ENCODE measurements at regions not wholly inside any gene's neighbourhood (a gene's known extent, or its start where the extent isn't known, plus 50 kb on each side); places are given as distances from the start of the nearest gene placed in this dataset.

DNA sequence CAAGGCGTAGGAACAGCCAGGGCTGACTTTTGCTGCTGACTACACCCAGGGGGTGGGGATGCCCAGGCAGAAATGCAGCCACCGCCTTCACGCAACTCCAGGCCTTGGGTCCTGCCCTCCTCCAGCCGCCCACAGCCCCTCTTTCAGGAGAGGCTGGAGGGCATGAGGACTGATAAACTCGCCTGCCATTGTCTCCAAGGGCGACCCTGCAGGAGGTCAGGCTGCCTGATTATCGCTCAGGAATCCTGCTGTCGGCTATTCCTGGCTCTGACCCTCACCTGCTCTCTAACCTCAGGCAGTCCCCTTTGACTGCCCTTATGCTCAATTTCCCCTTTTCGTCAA lies 62.0 kb upstream of the HDDC2 start:
- no CpG with 5 or more reads among the region's 9 CpGs for WGBS, 2 experiments (ENCODE audit: extremely low coverage in 2 of 2, insufficient read length in 1 of 2)
- dilution Hi-C loops (cut with HindIII; ENCODE audit: low sequenced_read_pairs, unreplicated experiment) (no loop called here), intact Hi-C loops (cut with micrococcal nuclease) (loop anchor here (5.0 kb wide), 1 partner anchor 384 kb away; the partner anchor contains the start of gene HEY2), in situ Hi-C loops (cut with MboI; ENCODE audit: low sequenced_read_pairs) (no loop called here)
- peaks cover 2% of the 10 kb centered on the region; the same call in 1 of the 2 replicates for H3K4me1 ChIP-seq (ENCODE audit: control insufficient read depth, insufficient read depth, low read length)
- H3K36me3 ChIP-seq (ENCODE audit: control insufficient read depth, insufficient read depth, low read length) = no peaks in the 10 kb centered on the region
- no peak overlapping the region for H2BK15ac ChIP-seq (ENCODE audit: low read depth, low read length)
- no peak for TF ChIP-seq CHD1 (IDR thresholded peaks at IDR 0.05; ENCODE audit: low read depth, low read length)
- TF ChIP-seq RFX5 (IDR thresholded peaks at IDR 0.05; ENCODE audit: low read depth, low read length) = no peak
- TF ChIP-seq MXI1 (IDR thresholded peaks at IDR 0.05; ENCODE audit: borderline replicate concordance, low read depth, low read length) = no peak
- no peak for TF ChIP-seq SMC3 (IDR thresholded peaks at IDR 0.05; ENCODE audit: low read depth, low read length)
- TF ChIP-seq, protein P1, sequence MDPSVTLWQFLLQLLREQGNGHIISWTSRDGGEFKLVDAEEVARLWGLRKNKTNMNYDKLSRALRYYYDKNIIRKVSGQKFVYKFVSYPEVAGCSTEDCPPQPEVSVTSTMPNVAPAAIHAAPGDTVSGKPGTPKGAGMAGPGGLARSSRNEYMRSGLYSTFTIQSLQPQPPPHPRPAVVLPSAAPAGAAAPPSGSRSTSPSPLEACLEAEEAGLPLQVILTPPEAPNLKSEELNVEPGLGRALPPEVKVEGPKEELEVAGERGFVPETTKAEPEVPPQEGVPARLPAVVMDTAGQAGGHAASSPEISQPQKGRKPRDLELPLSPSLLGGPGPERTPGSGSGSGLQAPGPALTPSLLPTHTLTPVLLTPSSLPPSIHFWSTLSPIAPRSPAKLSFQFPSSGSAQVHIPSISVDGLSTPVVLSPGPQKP (IDR thresholded peaks at IDR 0.05; ENCODE audit: borderline replicate concordance, low read depth, low read length) = no peak
- TF ChIP-seq CEBPB (IDR thresholded peaks at IDR 0.05; ENCODE audit: low read depth, low read length) = no peak
- TF ChIP-seq MAFK (IDR thresholded peaks at IDR 0.05; ENCODE audit: low read depth, low read length) = no peak
- no peak for TF ChIP-seq MAZ (IDR thresholded peaks at IDR 0.05; ENCODE audit: borderline replicate concordance, low read depth, low read length)
- no peak for TF ChIP-seq NFE2L2 (IDR thresholded peaks at IDR 0.05; ENCODE audit: low read depth, low read length)
- no peak for TF ChIP-seq BHLHE40 (IDR thresholded peaks at IDR 0.05; ENCODE audit: low read depth, low read length)
- no peak for TF ChIP-seq RAD21 (IDR thresholded peaks at IDR 0.05; ENCODE audit: low read length)
- TF ChIP-seq, protein P2, sequence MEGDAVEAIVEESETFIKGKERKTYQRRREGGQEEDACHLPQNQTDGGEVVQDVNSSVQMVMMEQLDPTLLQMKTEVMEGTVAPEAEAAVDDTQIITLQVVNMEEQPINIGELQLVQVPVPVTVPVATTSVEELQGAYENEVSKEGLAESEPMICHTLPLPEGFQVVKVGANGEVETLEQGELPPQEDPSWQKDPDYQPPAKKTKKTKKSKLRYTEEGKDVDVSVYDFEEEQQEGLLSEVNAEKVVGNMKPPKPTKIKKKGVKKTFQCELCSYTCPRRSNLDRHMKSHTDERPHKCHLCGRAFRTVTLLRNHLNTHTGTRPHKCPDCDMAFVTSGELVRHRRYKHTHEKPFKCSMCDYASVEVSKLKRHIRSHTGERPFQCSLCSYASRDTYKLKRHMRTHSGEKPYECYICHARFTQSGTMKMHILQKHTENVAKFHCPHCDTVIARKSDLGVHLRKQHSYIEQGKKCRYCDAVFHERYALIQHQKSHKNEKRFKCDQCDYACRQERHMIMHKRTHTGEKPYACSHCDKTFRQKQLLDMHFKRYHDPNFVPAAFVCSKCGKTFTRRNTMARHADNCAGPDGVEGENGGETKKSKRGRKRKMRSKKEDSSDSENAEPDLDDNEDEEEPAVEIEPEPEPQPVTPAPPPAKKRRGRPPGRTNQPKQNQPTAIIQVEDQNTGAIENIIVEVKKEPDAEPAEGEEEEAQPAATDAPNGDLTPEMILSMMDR (conservative IDR thresholded peaks at IDR 0.05; ENCODE audit: low read depth, low read length) = no peak
- TF ChIP-seq FOS (IDR thresholded peaks at IDR 0.05; ENCODE audit: low read depth, low read length) = no peak
- no peak for TF ChIP-seq POLR2A (IDR thresholded peaks at IDR 0.05; ENCODE audit: low read depth, low read length)
- TF ChIP-seq, protein P3, sequence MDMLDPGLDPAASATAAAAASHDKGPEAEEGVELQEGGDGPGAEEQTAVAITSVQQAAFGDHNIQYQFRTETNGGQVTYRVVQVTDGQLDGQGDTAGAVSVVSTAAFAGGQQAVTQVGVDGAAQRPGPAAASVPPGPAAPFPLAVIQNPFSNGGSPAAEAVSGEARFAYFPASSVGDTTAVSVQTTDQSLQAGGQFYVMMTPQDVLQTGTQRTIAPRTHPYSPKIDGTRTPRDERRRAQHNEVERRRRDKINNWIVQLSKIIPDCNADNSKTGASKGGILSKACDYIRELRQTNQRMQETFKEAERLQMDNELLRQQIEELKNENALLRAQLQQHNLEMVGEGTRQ (IDR thresholded peaks at IDR 0.05; ENCODE audit: low read depth, low read length) = no peak
- TF ChIP-seq RCOR1 (IDR thresholded peaks at IDR 0.05; ENCODE audit: insufficient replicate concordance, low read length) = no peak
- H3K27me3 ChIP-seq (ENCODE audit: control insufficient read depth, insufficient read depth, low read length) = peaks cover 30% of the 10 kb centered on the region
- H3K9me1 ChIP-seq (ENCODE audit: insufficient read depth, low read length) = no peaks in the 10 kb centered on the region
- no peaks in the 10 kb centered on the region for H4K20me1 ChIP-seq (ENCODE audit: insufficient read depth, low read length)
- no peaks in the 10 kb centered on the region for H3K79me1 ChIP-seq (ENCODE audit: low read depth in 1 of 2, low read length in 2 of 2)
- H3K18ac ChIP-seq (ENCODE audit: low read depth, low read length) = no peak overlapping the region
- no peak overlapping the region for H3K56ac ChIP-seq (ENCODE audit: extremely low read depth, insufficient read depth, low read length)
- POLR2A ChIA-PET (ENCODE audit: unreplicated experiment) = no interaction called here
- H2BK5ac ChIP-seq (ENCODE audit: low read depth, low read length, poor library complexity, severe bottlenecking) = no peak overlapping the region
- BruUV-seq (replicated peaks) = no TSS peak
- no peak overlapping the region for H3K4ac ChIP-seq (ENCODE audit: low read depth, low read length)
- H2AFZ ChIP-seq (replicated peaks; ENCODE audit: low read length, poor library complexity) = peak overlapping the region; percentile 90
- no peak; the same call in 1 of the 2 replicates for ATAC-seq (ENCODE audit: low read depth)
- peak overlapping the region; percentile 22 for H3K4me3 ChIP-seq (ENCODE audit: insufficient read depth, low read depth, low read length)
- H4K91ac ChIP-seq (ENCODE audit: insufficient read depth, low read depth, low read length) = no peak overlapping the region
- H3K23ac ChIP-seq (ENCODE audit: low read depth, low read length) = no peak overlapping the region
- no peak overlapping the region for H4K8ac ChIP-seq (ENCODE audit: low read depth in 2 of 2, low read length in 2 of 2)
- no peak for DNase-seq
- H3K4me2 ChIP-seq (ENCODE audit: low read depth, low read length) = peak overlapping the region; percentile 87
- H3K9me3 ChIP-seq (ENCODE audit: control insufficient read depth, insufficient read depth, low read length) = no peaks in the 10 kb centered on the region
- CTCF ChIA-PET = no interaction called here
- H3K14ac ChIP-seq (replicated peaks; ENCODE audit: low read depth, low read length) = no peak overlapping the region
- H2AK5ac ChIP-seq (ENCODE audit: low read depth, low read length) = no peak overlapping the region
- no peak overlapping the region for H4K5ac ChIP-seq (ENCODE audit: low read depth, low read length)
- no peak overlapping the region for H2BK120ac ChIP-seq (ENCODE audit: low read depth, low read length)
- no peak overlapping the region for H3K27ac ChIP-seq (ENCODE audit: insufficient read depth, low read length)
- H2AK9ac ChIP-seq (replicated peaks; ENCODE audit: low read depth, low read length, poor library complexity) = peak overlapping the region; percentile 73
- H3K9ac ChIP-seq (ENCODE audit: low read depth, low read length) = no peak overlapping the region
- no peak overlapping the region for H2BK20ac ChIP-seq (ENCODE audit: low read depth, low read length)
